ENCODE measurements at regions not wholly inside any gene's neighbourhood (a gene's known extent, or its start where the extent isn't known, plus 50 kb on each side); places are given as distances from the start of the nearest gene placed in this dataset.

GRCh38 chr9:118976160-118976559 is 393.1 kb downstream of the BRINP1 start:
- TF ChIP-seq POLR2A (IDR thresholded peaks at IDR 0.05): no peak
- TF ChIP-seq CTCF (IDR thresholded peaks at IDR 0.05): no peak
- no peaks in the 10 kb centered on the region for H3K36me3 ChIP-seq
- intact Hi-C loops (cut with DNase I; ENCODE audit: low total_unique reads): no loop called here
- H3K9me3 ChIP-seq: no peaks in the 10 kb centered on the region
- no peaks in the 10 kb centered on the region for H3K4me1 ChIP-seq
- H3K27me3 ChIP-seq: no peaks in the 10 kb centered on the region
- H3K27ac ChIP-seq: no peak overlapping the region
- no peak overlapping the region for H3K4me3 ChIP-seq
- DNase-seq: no peak

DNA sequence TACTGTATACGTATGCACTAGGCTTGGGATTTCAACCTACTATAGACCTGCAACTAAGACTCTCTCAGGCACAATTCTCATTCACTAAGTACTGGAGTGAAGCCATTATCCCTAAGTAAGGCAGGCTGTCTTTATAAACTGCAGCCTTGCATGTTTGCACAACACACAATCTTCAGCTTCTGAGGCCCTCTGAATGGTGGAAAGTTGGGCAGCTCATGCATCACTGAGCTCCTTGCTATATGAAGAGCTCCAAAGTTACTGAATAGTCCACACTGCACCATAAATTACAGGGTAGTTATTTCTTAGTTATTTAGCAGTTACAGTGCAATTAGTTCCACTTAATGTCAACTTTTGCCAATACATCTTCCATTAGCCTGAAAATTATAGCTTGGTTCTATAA is 384.6 kb downstream of the BRINP1 start:
- Histone ChIP-seq H3K27me3 (no peaks in the 10 kb centered on the region), H3K4me1 (no peaks in the 10 kb centered on the region), H3K9me3 (no peaks in the 10 kb centered on the region), H3K4me3 (no peak overlapping the region), H3K27ac (no peak overlapping the region), H3K36me3 (no peaks in the 10 kb centered on the region)
- no peak for DNase-seq
- intact Hi-C loops (cut with DNase I; ENCODE audit: low total_unique reads): no loop called here
- TF ChIP-seq CTCF (IDR thresholded peaks at IDR 0.05) (no peak), POLR2A (IDR thresholded peaks at IDR 0.05) (no peak)

DNA sequence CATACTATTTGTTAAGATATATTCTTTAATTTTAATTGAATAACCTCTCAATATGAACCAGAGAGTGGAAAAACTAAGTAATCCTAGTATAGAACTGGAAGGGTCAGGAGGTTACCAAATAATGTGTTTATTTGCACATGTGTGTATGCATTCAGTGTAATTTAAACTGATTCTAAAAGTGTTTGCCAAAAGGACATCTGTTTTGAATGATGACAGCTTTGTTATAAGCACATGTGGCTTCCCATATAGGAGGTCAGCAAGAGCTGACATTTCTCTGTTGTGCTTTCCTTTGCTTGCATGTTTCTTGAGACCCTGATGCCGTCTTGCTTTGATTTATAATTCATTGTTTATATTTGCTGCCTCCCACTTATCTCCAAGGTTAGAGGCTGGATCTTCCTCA is 383.4 kb downstream of the BRINP1 start:
- no peak for DNase-seq

DNA sequence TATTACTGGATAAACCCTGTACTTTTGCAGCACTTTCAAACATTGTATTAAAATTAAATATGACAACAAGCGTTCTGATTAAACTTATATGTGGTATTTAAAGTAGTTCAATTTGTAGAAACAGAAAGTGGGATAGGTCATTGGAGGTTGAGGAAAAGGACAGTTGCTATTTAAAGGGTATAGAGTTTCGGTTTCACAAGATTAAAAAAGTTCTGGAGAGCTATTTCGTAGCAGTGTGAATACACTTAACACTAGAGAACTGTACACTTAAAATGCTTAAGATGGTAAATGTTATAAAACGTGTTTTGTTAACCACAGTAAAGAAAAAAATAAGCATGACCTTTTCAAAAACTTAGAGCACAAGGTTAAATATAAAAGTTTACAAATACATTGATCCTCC is 382.1 kb downstream of the BRINP1 start:
- TF ChIP-seq POLR2A (IDR thresholded peaks at IDR 0.05) (no peak), CTCF (IDR thresholded peaks at IDR 0.05) (no peak)
- intact Hi-C loops (cut with DNase I; ENCODE audit: low total_unique reads): no loop called here
- Histone ChIP-seq H3K36me3 (no peaks in the 10 kb centered on the region), H3K27ac (no peak overlapping the region), H3K9me3 (no peaks in the 10 kb centered on the region), H3K27me3 (no peaks in the 10 kb centered on the region), H3K4me1 (no peaks in the 10 kb centered on the region), H3K4me3 (no peak overlapping the region)
- no peak for DNase-seq

More for the DNA sequence above, 383.4 kb downstream of the BRINP1 start:
- Histone ChIP-seq H3K36me3 (no peaks in the 10 kb centered on the region), H3K4me3 (no peak overlapping the region), H3K27me3 (no peaks in the 10 kb centered on the region), H3K9me3 (no peaks in the 10 kb centered on the region), H3K4me1 (no peaks in the 10 kb centered on the region), H3K27ac (no peak overlapping the region)
- intact Hi-C loops (cut with DNase I; ENCODE audit: low total_unique reads): no loop called here
- TF ChIP-seq CTCF (IDR thresholded peaks at IDR 0.05) (no peak), POLR2A (IDR thresholded peaks at IDR 0.05) (no peak)

GRCh38 chr9:118990949-118991348 is 378.3 kb downstream of the BRINP1 start:
- intact Hi-C loops (cut with DNase I; ENCODE audit: low total_unique reads): no loop called here

More at GRCh38 chr9:118990949-118991348, 378.3 kb downstream of the BRINP1 start:
- no peaks in the 10 kb centered on the region for H3K36me3 ChIP-seq
- no peak overlapping the region for H3K4me3 ChIP-seq
- no peaks in the 10 kb centered on the region for H3K9me3 ChIP-seq
- no peaks in the 10 kb centered on the region for H3K4me1 ChIP-seq
- H3K27me3 ChIP-seq: no peaks in the 10 kb centered on the region
- DNase-seq: no peak
- no peak for TF ChIP-seq CTCF (IDR thresholded peaks at IDR 0.05)
- TF ChIP-seq POLR2A (IDR thresholded peaks at IDR 0.05): no peak
- H3K27ac ChIP-seq: no peak overlapping the region
